GM23338 (cell line): ENCODE measurements at regions not wholly inside any gene's neighbourhood (a gene's known extent, or its start where the extent isn't known, plus 50 kb on each side); places are given as distances from the start of the nearest gene placed in this dataset.

Experiments
- ATAC-seq: fragments of 200-7000 bp; cut with Tn5 transposase; 3 replicates; pipeline ENCODE4 v1.9.1; 2020
- DNase-seq: peaks from one replicate; pipeline ENCODE4 v3.0.0-alpha.2; 2015; ENCODE audit warnings: low spot score
- H2AFZ ChIP-seq: fragments of 200-600 bp; sonication (generic); 2 replicates; pipeline ENCODE4 v1.8.0; 2016; ENCODE audit warnings: antibody characterized with exemption, mild to moderate bottlenecking, moderate library complexity
- H3F3A ChIP-seq: fragments of 200-600 bp; sonication (generic); replicated peaks from 2 replicates; pipeline ENCODE4 v1.8.0; 2017; ENCODE audit warnings: antibody characterized with exemption, mixed run types, low read depth
- H3K27ac ChIP-seq: fragments of 200-600 bp; sonication (generic); 2 replicates; pipeline ENCODE4 v1.6.1; 2016; ENCODE audit warnings: low read depth
- H3K27me3 ChIP-seq: fragments of 200-600 bp; sonication (generic); 2 replicates; pipeline ENCODE4 v1.8.0; 2016; ENCODE audit warnings: mild to moderate bottlenecking, mixed run types, moderate library complexity; ENCODE audit not compliant: insufficient read depth
- H3K36me3 ChIP-seq: fragments of 200-600 bp; sonication (generic); 2 replicates; pipeline ENCODE4 v1.8.0; 2016; ENCODE audit warnings: mild to moderate bottlenecking; ENCODE audit not compliant: insufficient read depth
- H3K4me1 ChIP-seq: fragments of 200-600 bp; sonication (generic); 2 replicates; pipeline ENCODE4 v1.8.0; 2016; ENCODE audit warnings: mild to moderate bottlenecking, moderate library complexity; ENCODE audit not compliant: insufficient read depth
- H3K4me2 ChIP-seq: fragments of 200-600 bp; sonication (generic); 2 replicates; pipeline ENCODE4 v1.7.1; 2017; ENCODE audit warnings: mixed run types
- H3K4me3 ChIP-seq: fragments of 200-600 bp; sonication (generic); 2 replicates; pipeline ENCODE4 v1.6.1; 2016; ENCODE audit warnings: mixed run types
- H3K79me2 ChIP-seq: fragments of 200-600 bp; sonication (generic); replicated peaks from 2 replicates; pipeline ENCODE4 v1.8.0; 2017; ENCODE audit warnings: mild to moderate bottlenecking; ENCODE audit not compliant: insufficient read depth
- H3K9me2 ChIP-seq: fragments of 200-600 bp; sonication (generic); 2 replicates; pipeline ENCODE4 v1.8.0; 2017; ENCODE audit not compliant: insufficient read depth
- H4K20me1 ChIP-seq: fragments of 200-600 bp; sonication (generic); replicated peaks from 2 replicates; pipeline ENCODE4 v1.8.0; 2017; ENCODE audit warnings: mild to moderate bottlenecking; ENCODE audit not compliant: insufficient read depth
- H3K27ac Mint-ChIP-seq: 2 replicates; pipeline ENCODE4 v1.8.0; 2020; ENCODE audit warnings: inconsistent platforms, mild to moderate bottlenecking, moderate library complexity, mixed read lengths
- H3K27me3 Mint-ChIP-seq: 3 replicates; pipeline ENCODE4 v1.8.0; 2022; ENCODE audit warnings: low read depth, mild to moderate bottlenecking, moderate library complexity, mixed read lengths, inconsistent platforms; ENCODE audit not compliant: insufficient read depth, poor library complexity
- H3K36me3 Mint-ChIP-seq: 3 replicates; pipeline ENCODE4 v1.8.0; 2021; ENCODE audit warnings: low read depth, mild to moderate bottlenecking, inconsistent platforms, moderate library complexity, mixed read lengths
- H3K4me1 Mint-ChIP-seq: 3 replicates; pipeline ENCODE4 v1.8.0; 2020; ENCODE audit warnings: mild to moderate bottlenecking, inconsistent platforms, mixed read lengths
- H3K4me3 Mint-ChIP-seq: 3 replicates; pipeline ENCODE4 v1.8.0; 2021; ENCODE audit warnings: moderate library complexity, mild to moderate bottlenecking, inconsistent platforms, mixed read lengths
- H3K9me3 Mint-ChIP-seq: 3 replicates; pipeline ENCODE4 v1.8.0; 2020; ENCODE audit warnings: moderate library complexity, mild to moderate bottlenecking, inconsistent platforms, mixed read lengths
- CREB1 ChIP-seq: fragments of 250-450 bp; sonication (Bioruptor Pico); IDR thresholded peaks from 2 replicates; pipeline ENCODE4 v1.5.0; 2020; ENCODE audit warnings: low read depth, mild to moderate bottlenecking, moderate library complexity
- ETS1 ChIP-seq: IDR thresholded peaks from 2 replicates; pipeline ENCODE4 v1.6.1; 2016; ENCODE audit warnings: antibody characterized with exemption
- STAT1 ChIP-seq: IDR thresholded peaks from one replicate; pipeline ENCODE4 v1.6.1; 2016; ENCODE audit warnings: antibody characterized with exemption; ENCODE audit not compliant: unreplicated experiment
- ZNF114 ChIP-seq: fragments of 250-450 bp; sonication (Bioruptor Pico); IDR thresholded peaks from 2 replicates; pipeline ENCODE4 v1.5.0; 2020; ENCODE audit warnings: mild to moderate bottlenecking, moderate library complexity
- TF ChIP-seq, protein P1 (sequence below), 2 experiments: fragments of 200-600 bp in 1 of 2; sonication (generic) in 1 of 2; conservative IDR thresholded peaks; 2 replicates each; pipeline versions ENCODE4 v1.5.1 to v1.6.1; 2016 to 2017; ENCODE audit warnings: antibody characterized with exemption in 2 of 2, low read depth in 2 of 2, mild to moderate bottlenecking in 2 of 2, moderate library complexity in 1 of 2
- TF ChIP-seq, protein P2 (sequence below): IDR thresholded peaks from one replicate; pipeline ENCODE4 v1.6.1; 2018; ENCODE audit warnings: antibody characterized with exemption; ENCODE audit not compliant: unreplicated experiment
- TF ChIP-seq, protein P3 (sequence below): fragments of 250-450 bp; sonication (Bioruptor Pico); IDR thresholded peaks from 2 replicates; pipeline ENCODE4 v1.5.0; 2020; ENCODE audit warnings: mild to moderate bottlenecking, moderate library complexity

- TF ChIP-seq, protein P1, sequence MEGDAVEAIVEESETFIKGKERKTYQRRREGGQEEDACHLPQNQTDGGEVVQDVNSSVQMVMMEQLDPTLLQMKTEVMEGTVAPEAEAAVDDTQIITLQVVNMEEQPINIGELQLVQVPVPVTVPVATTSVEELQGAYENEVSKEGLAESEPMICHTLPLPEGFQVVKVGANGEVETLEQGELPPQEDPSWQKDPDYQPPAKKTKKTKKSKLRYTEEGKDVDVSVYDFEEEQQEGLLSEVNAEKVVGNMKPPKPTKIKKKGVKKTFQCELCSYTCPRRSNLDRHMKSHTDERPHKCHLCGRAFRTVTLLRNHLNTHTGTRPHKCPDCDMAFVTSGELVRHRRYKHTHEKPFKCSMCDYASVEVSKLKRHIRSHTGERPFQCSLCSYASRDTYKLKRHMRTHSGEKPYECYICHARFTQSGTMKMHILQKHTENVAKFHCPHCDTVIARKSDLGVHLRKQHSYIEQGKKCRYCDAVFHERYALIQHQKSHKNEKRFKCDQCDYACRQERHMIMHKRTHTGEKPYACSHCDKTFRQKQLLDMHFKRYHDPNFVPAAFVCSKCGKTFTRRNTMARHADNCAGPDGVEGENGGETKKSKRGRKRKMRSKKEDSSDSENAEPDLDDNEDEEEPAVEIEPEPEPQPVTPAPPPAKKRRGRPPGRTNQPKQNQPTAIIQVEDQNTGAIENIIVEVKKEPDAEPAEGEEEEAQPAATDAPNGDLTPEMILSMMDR (conservative IDR thresholded peaks at IDR 0.05; ENCODE audit: low read depth in 2 of 2), result no peak
- TF ChIP-seq ZNF114 (CRISPR knock-in tag) (no peak), CREB1 (CRISPR knock-in tag) (no peak), ETS1 (no peak), STAT1 (no peak)
These were observed 82.8 kb upstream of the RASSF8 start (continued) for GRCh38 chr12:25875661-25876060.

GRCh38 chr12:25876383-25877045 lies 82.0 kb upstream of the RASSF8 start:
- no peaks in the 10 kb centered on the region for H3K36me3 ChIP-seq
- Mint-ChIP-seq H3K36me3 (peaks cover 3% of the 10 kb centered on the region; the same call in 1 of the 3 replicates), H3K4me3 (no peak overlapping the region), H3K27me3 (peaks cover 1% of the 10 kb centered on the region), H3K4me1 (0 out of 3 replicates have a peak, but pooled peaks cover 4% of the 10 kb centered on the region), H3K9me3 (peaks cover 4% of the 10 kb centered on the region; the same call in 2 of the 3 replicates), H3K27ac (no peak overlapping the region)
- no peaks in the 10 kb centered on the region; the same call in 1 of the 2 replicates for H3K4me1 ChIP-seq
- no peaks in the 10 kb centered on the region for H4K20me1 ChIP-seq
- H3K79me2 ChIP-seq, result no peaks in the 10 kb centered on the region
- no peak overlapping the region for H3K27ac ChIP-seq
- TF ChIP-seq, protein P2, sequence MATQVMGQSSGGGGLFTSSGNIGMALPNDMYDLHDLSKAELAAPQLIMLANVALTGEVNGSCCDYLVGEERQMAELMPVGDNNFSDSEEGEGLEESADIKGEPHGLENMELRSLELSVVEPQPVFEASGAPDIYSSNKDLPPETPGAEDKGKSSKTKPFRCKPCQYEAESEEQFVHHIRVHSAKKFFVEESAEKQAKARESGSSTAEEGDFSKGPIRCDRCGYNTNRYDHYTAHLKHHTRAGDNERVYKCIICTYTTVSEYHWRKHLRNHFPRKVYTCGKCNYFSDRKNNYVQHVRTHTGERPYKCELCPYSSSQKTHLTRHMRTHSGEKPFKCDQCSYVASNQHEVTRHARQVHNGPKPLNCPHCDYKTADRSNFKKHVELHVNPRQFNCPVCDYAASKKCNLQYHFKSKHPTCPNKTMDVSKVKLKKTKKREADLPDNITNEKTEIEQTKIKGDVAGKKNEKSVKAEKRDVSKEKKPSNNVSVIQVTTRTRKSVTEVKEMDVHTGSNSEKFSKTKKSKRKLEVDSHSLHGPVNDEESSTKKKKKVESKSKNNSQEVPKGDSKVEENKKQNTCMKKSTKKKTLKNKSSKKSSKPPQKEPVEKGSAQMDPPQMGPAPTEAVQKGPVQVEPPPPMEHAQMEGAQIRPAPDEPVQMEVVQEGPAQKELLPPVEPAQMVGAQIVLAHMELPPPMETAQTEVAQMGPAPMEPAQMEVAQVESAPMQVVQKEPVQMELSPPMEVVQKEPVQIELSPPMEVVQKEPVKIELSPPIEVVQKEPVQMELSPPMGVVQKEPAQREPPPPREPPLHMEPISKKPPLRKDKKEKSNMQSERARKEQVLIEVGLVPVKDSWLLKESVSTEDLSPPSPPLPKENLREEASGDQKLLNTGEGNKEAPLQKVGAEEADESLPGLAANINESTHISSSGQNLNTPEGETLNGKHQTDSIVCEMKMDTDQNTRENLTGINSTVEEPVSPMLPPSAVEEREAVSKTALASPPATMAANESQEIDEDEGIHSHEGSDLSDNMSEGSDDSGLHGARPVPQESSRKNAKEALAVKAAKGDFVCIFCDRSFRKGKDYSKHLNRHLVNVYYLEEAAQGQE, result no peak
- TF ChIP-seq, protein P1 (conservative IDR thresholded peaks at IDR 0.05; ENCODE audit: low read depth in 2 of 2), result no peak
- TF ChIP-seq, protein P3, sequence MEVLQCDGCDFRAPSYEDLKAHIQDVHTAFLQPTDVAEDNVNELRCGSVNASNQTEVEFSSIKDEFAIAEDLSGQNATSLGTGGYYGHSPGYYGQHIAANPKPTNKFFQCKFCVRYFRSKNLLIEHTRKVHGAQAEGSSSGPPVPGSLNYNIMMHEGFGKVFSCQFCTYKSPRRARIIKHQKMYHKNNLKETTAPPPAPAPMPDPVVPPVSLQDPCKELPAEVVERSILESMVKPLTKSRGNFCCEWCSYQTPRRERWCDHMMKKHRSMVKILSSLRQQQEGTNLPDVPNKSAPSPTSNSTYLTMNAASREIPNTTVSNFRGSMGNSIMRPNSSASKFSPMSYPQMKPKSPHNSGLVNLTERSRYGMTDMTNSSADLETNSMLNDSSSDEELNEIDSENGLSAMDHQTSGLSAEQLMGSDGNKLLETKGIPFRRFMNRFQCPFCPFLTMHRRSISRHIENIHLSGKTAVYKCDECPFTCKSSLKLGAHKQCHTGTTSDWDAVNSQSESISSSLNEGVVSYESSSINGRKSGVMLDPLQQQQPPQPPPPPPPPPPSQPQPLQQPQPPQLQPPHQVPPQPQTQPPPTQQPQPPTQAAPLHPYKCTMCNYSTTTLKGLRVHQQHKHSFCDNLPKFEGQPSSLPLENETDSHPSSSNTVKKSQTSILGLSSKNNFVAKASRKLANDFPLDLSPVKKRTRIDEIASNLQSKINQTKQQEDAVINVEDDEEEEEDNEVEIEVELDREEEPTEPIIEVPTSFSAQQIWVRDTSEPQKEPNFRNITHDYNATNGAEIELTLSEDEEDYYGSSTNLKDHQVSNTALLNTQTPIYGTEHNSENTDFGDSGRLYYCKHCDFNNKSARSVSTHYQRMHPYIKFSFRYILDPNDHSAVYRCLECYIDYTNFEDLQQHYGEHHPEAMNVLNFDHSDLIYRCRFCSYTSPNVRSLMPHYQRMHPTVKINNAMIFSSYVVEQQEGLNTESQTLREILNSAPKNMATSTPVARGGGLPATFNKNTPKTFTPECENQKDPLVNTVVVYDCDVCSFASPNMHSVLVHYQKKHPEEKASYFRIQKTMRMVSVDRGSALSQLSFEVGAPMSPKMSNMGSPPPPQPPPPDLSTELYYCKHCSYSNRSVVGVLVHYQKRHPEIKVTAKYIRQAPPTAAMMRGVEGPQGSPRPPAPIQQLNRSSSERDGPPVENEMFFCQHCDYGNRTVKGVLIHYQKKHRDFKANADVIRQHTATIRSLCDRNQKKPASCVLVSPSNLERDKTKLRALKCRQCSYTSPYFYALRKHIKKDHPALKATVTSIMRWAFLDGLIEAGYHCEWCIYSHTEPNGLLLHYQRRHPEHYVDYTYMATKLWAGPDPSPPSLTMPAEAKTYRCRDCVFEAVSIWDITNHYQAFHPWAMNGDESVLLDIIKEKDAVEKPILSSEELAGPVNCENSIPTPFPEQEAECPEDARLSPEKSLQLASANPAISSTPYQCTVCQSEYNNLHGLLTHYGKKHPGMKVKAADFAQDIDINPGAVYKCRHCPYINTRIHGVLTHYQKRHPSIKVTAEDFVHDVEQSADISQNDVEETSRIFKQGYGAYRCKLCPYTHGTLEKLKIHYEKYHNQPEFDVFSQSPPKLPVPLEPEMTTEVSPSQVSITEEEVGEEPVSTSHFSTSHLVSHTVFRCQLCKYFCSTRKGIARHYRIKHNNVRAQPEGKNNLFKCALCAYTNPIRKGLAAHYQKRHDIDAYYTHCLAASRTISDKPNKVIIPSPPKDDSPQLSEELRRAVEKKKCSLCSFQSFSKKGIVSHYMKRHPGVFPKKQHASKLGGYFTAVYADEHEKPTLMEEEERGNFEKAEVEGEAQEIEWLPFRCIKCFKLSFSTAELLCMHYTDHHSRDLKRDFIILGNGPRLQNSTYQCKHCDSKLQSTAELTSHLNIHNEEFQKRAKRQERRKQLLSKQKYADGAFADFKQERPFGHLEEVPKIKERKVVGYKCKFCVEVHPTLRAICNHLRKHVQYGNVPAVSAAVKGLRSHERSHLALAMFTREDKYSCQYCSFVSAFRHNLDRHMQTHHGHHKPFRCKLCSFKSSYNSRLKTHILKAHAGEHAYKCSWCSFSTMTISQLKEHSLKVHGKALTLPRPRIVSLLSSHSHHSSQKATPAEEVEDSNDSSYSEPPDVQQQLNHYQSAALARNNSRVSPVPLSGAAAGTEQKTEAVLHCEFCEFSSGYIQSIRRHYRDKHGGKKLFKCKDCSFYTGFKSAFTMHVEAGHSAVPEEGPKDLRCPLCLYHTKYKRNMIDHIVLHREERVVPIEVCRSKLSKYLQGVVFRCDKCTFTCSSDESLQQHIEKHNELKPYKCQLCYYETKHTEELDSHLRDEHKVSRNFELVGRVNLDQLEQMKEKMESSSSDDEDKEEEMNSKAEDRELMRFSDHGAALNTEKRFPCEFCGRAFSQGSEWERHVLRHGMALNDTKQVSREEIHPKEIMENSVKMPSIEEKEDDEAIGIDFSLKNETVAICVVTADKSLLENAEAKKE (CRISPR knock-in tag), result no peak
- ATAC-seq (no peak), DNase-seq (no peak)
- no peaks in the 10 kb centered on the region for H3F3A ChIP-seq
- no peaks in the 10 kb centered on the region for H3K9me2 ChIP-seq
- H2AFZ ChIP-seq, result no peak overlapping the region
- H3K4me3 ChIP-seq, result no peak overlapping the region
- H3K27me3 ChIP-seq, result no peaks in the 10 kb centered on the region
- H3K4me2 ChIP-seq, result no peak overlapping the region
